ENCODE measurements at regions not wholly inside any gene's neighbourhood (a gene's known extent, or its start where the extent isn't known, plus 50 kb on each side); places are given as distances from the start of the nearest gene placed in this dataset.

GRCh38 chr10:108689891-108690290 lies 1233.4 kb downstream of the XPNPEP1 start:
- DNase-seq (ENCODE audit: low read depth, low spot score): no peak
- TF ChIP-seq CTCF (IDR thresholded peaks at IDR 0.05; ENCODE audit: low read depth, low read length): no peak
- POLR2A ChIA-PET: no interaction called here
- CTCF ChIA-PET: no interaction called here
- Histone ChIP-seq H3K27ac (ENCODE audit: low read depth, low read length) (no peak overlapping the region), H3K4me3 (ENCODE audit: low read depth, low read length) (no peak overlapping the region), H3K27me3 (ENCODE audit: control insufficient read depth, insufficient read depth, low read length) (no peaks in the 10 kb centered on the region), H3K9me3 (ENCODE audit: control insufficient read depth, insufficient read depth, low read length) (no peaks in the 10 kb centered on the region)

DNA sequence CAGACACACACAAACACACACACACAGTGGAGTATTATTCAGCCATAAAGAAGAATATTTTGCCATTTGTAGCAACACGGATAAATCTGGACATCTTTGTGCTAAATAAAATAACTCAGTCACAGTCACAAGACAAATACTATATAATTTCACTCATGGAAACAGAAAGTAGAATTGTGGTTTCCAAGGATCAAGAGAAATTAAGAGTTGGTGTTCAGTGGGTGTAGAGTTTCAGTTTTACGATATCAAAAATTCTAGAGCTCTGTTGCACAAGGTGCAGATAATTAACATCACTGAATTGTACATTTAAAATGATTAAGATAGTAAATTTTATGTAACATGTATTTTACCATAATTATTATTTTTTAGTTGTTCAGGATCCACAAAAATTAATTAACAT lies 1235.0 kb downstream of the XPNPEP1 start:
- Histone ChIP-seq H3K27ac (ENCODE audit: low read depth, low read length) (no peak overlapping the region), H3K9me3 (ENCODE audit: control insufficient read depth, insufficient read depth, low read length) (no peaks in the 10 kb centered on the region), H3K4me3 (ENCODE audit: low read depth, low read length) (no peak overlapping the region), H3K27me3 (ENCODE audit: control insufficient read depth, insufficient read depth, low read length) (no peaks in the 10 kb centered on the region)
- no peak for DNase-seq (ENCODE audit: low read depth, low spot score)
- no peak for TF ChIP-seq CTCF (IDR thresholded peaks at IDR 0.05; ENCODE audit: low read depth, low read length)
- CTCF ChIA-PET: no interaction called here
- POLR2A ChIA-PET: no interaction called here

GRCh38 chr10:108685863-108686531 lies 1237.3 kb downstream of the XPNPEP1 start:
- Histone ChIP-seq H3K27ac (ENCODE audit: low read depth, low read length) (no peak overlapping the region), H3K4me3 (ENCODE audit: low read depth, low read length) (no peak overlapping the region), H3K9me3 (ENCODE audit: control insufficient read depth, insufficient read depth, low read length) (no peaks in the 10 kb centered on the region), H3K27me3 (ENCODE audit: control insufficient read depth, insufficient read depth, low read length) (no peaks in the 10 kb centered on the region)
- no peak for TF ChIP-seq CTCF (IDR thresholded peaks at IDR 0.05; ENCODE audit: low read depth, low read length)
- no peak for DNase-seq (ENCODE audit: low read depth, low spot score)
- POLR2A ChIA-PET: no interaction called here
- CTCF ChIA-PET: interaction anchor here (1.4 kb wide), 1 partner anchor 1088 kb away, joined by 3 read pairs; no protein-coding TSS in a partner anchor

- no peak for TF ChIP-seq CTCF (IDR thresholded peaks at IDR 0.05; ENCODE audit: low read depth, low read length)
- DNase-seq (ENCODE audit: low read depth, low spot score): no peak
- POLR2A ChIA-PET: no interaction called here
Observed at GRCh38 chr10:108684431-108684830, 1238.9 kb downstream of the XPNPEP1 start.

GRCh38 chr10:108673741-108674140 lies 1249.6 kb downstream of the XPNPEP1 start:
- ChIA-PET POLR2A (no interaction called here), CTCF (no interaction called here)
- H3K27me3 ChIP-seq (ENCODE audit: control insufficient read depth, insufficient read depth, low read length): no peaks in the 10 kb centered on the region
- no peak for DNase-seq (ENCODE audit: low read depth, low spot score)
- no peak overlapping the region for H3K4me3 ChIP-seq (ENCODE audit: low read depth, low read length)
- no peak overlapping the region for H3K27ac ChIP-seq (ENCODE audit: low read depth, low read length)
- TF ChIP-seq CTCF (IDR thresholded peaks at IDR 0.05; ENCODE audit: low read depth, low read length): no peak
- H3K9me3 ChIP-seq (ENCODE audit: control insufficient read depth, insufficient read depth, low read length): no peaks in the 10 kb centered on the region

More at GRCh38 chr10:108684431-108684830, 1238.9 kb downstream of the XPNPEP1 start:
- H3K4me3 ChIP-seq (ENCODE audit: low read depth, low read length): no peak overlapping the region
- no peak overlapping the region for H3K27ac ChIP-seq (ENCODE audit: low read depth, low read length)
- H3K27me3 ChIP-seq (ENCODE audit: control insufficient read depth, insufficient read depth, low read length): no peaks in the 10 kb centered on the region
- no peaks in the 10 kb centered on the region for H3K9me3 ChIP-seq (ENCODE audit: control insufficient read depth, insufficient read depth, low read length)
- CTCF ChIA-PET: no interaction called here
